ENCODE measurements at regions not wholly inside any gene's neighbourhood (a gene's known extent, or its start where the extent isn't known, plus 50 kb on each side); places are given as distances from the start of the nearest gene placed in this dataset.

- TF ChIP-seq, protein P1, sequence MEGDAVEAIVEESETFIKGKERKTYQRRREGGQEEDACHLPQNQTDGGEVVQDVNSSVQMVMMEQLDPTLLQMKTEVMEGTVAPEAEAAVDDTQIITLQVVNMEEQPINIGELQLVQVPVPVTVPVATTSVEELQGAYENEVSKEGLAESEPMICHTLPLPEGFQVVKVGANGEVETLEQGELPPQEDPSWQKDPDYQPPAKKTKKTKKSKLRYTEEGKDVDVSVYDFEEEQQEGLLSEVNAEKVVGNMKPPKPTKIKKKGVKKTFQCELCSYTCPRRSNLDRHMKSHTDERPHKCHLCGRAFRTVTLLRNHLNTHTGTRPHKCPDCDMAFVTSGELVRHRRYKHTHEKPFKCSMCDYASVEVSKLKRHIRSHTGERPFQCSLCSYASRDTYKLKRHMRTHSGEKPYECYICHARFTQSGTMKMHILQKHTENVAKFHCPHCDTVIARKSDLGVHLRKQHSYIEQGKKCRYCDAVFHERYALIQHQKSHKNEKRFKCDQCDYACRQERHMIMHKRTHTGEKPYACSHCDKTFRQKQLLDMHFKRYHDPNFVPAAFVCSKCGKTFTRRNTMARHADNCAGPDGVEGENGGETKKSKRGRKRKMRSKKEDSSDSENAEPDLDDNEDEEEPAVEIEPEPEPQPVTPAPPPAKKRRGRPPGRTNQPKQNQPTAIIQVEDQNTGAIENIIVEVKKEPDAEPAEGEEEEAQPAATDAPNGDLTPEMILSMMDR (IDR thresholded peaks at IDR 0.05), result no peak
- TF ChIP-seq, protein P2, sequence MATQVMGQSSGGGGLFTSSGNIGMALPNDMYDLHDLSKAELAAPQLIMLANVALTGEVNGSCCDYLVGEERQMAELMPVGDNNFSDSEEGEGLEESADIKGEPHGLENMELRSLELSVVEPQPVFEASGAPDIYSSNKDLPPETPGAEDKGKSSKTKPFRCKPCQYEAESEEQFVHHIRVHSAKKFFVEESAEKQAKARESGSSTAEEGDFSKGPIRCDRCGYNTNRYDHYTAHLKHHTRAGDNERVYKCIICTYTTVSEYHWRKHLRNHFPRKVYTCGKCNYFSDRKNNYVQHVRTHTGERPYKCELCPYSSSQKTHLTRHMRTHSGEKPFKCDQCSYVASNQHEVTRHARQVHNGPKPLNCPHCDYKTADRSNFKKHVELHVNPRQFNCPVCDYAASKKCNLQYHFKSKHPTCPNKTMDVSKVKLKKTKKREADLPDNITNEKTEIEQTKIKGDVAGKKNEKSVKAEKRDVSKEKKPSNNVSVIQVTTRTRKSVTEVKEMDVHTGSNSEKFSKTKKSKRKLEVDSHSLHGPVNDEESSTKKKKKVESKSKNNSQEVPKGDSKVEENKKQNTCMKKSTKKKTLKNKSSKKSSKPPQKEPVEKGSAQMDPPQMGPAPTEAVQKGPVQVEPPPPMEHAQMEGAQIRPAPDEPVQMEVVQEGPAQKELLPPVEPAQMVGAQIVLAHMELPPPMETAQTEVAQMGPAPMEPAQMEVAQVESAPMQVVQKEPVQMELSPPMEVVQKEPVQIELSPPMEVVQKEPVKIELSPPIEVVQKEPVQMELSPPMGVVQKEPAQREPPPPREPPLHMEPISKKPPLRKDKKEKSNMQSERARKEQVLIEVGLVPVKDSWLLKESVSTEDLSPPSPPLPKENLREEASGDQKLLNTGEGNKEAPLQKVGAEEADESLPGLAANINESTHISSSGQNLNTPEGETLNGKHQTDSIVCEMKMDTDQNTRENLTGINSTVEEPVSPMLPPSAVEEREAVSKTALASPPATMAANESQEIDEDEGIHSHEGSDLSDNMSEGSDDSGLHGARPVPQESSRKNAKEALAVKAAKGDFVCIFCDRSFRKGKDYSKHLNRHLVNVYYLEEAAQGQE (IDR thresholded peaks at IDR 0.05; ENCODE audit: insufficient read depth in 1 of 2, low read depth in 2 of 2, low read length in 1 of 2), result no peak
- TF ChIP-seq POLR2AphosphoS5 (IDR thresholded peaks at IDR 0.05; ENCODE audit: low read depth, low read length) (no peak), SIN3A (IDR thresholded peaks at IDR 0.05; ENCODE audit: borderline replicate concordance, insufficient read depth, low read depth, low read length) (no peak), TCF7L2 (IDR thresholded peaks at IDR 0.05; ENCODE audit: low read depth, low read length) (no peak)
These were observed 576.7 kb upstream of the ZEB2 start for GRCh38 chr2:145096582-145096981.
